GM10248 (cell line): ENCODE measurements at regions not wholly inside any gene's neighbourhood (a gene's known extent, or its start where the extent isn't known, plus 50 kb on each side); places are given as distances from the start of the nearest gene placed in this dataset.

Source experiments
- CTCF ChIA-PET: fragments of 300-600 bp; sonication (Branson Sonifier 250); formaldehyde crosslinking; extraction: SDS; loops from one replicate; lab custom pipeline; 2021; ENCODE audit warnings: antibody characterized with exemption; lab: Yijun Ruan, JAX
- POLR2A ChIA-PET: fragments of 350-650 bp; sonication (Branson Sonifier 250); formaldehyde crosslinking; extraction: SDS; loops from one replicate; lab custom pipeline; 2020; ENCODE audit warnings: antibody characterized with exemption; lab: Yijun Ruan, JAX
- DNase-seq: peaks from one replicate; pipeline ENCODE4 v3.0.0; 2012; ENCODE audit errors: extremely low spot score
- CTCF ChIP-seq: IDR thresholded peaks from 2 replicates; pipeline ENCODE4 v1.5.1; 2012; ENCODE audit warnings: mild to moderate bottlenecking, low read depth; ENCODE audit errors: extremely low read depth, missing control alignments, control extremely low read depth

GRCh38 chrX:113400193-113400704, 559.6 kb upstream of the AMOT start:
- TF ChIP-seq CTCF, result no peak
- POLR2A ChIA-PET, result no interaction called here
- no peak for DNase-seq
- CTCF ChIA-PET, result no interaction called here

DNA sequence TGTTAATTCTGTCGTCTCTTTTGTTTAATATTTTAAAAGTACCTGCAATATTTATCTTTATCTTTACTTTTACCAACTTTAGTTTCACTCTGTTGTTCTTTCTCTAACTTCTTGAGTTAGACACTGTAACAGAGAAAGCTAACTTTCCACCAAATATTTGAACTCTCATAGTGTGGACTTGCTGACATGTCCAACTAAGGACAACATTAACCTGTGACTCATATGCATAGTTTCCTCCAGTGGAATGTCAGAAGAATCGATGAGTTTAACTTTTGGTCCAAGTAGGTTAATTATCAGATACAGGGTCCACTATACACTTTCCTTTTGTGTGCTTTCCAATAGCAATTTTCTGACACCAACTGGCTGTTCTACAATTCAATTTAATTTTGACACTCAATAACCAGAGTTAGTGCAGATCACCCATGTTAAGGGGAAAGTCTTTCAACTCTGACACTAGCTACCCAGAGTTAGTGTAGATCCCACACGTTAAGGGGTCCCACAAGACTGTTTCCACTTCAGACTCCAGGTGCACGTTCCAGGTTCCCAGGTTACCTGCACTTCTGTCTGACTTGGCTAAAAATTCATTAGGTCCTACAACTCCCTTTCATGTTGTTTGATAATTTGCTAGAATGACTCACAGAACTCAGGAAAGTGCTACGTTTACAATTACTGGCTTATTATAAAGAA, 559.0 kb upstream of the AMOT start:
- ChIA-PET POLR2A (no interaction called here), CTCF (no interaction called here)
- no peak for TF ChIP-seq CTCF
- no peak for DNase-seq

GRCh38 chrX:113392355-113392754, 551.7 kb upstream of the AMOT start:
- CTCF ChIA-PET, result no interaction called here
- POLR2A ChIA-PET, result no interaction called here
- TF ChIP-seq CTCF, result no peak
- no peak for DNase-seq

- no peak for DNase-seq
- CTCF ChIA-PET, result no interaction called here
- POLR2A ChIA-PET, result no interaction called here
- TF ChIP-seq CTCF, result no peak
These were observed 551.2 kb upstream of the AMOT start for GRCh38 chrX:113391875-113392274.

GRCh38 chrX:113390531-113390930, 549.9 kb upstream of the AMOT start:
- ChIA-PET POLR2A (no interaction called here), CTCF (no interaction called here)
- TF ChIP-seq CTCF, result no peak
- DNase-seq, result no peak

- ChIA-PET POLR2A (no interaction called here), CTCF (no interaction called here)
- no peak for DNase-seq
- TF ChIP-seq CTCF, result no peak
These were observed 549.2 kb upstream of the AMOT start for GRCh38 chrX:113389846-113390245.
